ENCODE measurements at regions not wholly inside any gene's neighbourhood (a gene's known extent, or its start where the extent isn't known, plus 50 kb on each side); places are given as distances from the start of the nearest gene placed in this dataset.

DNA sequence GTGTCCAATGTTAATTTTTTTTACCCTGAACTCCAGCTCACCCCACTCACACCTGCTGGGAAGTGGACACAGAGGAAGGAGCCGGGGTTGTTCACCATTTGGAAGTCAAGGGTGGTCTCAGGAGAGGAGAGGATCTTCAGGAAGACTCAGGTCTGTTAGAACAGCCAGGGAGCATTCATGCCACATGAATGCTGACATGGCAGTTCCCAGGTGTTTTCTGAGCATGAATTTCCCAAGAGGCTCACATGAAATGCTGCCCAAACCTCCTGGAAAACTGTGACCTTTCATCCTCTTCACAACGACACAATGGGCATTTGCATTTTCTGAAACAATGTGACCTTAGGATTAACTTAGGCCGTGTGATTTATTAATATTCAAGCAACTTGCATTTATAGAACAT lies 2409.2 kb downstream of the TP53TG3F start:
- H3K9ac ChIP-seq (ENCODE audit: low read depth, low read length), result no peak overlapping the region
- H3K9me3 ChIP-seq (ENCODE audit: insufficient read depth, low read depth, low read length), result peaks cover 100% of the 10 kb centered on the region
- no peak overlapping the region for H3K27ac ChIP-seq (ENCODE audit: low read depth, low read length)
- H3K27me3 ChIP-seq (ENCODE audit: insufficient read depth, low read length), result no peaks in the 10 kb centered on the region
- H3K4me3 ChIP-seq (ENCODE audit: low read length), result no peak overlapping the region
- H3K36me3 ChIP-seq (ENCODE audit: insufficient read depth, low read length), result no peaks in the 10 kb centered on the region
- no peaks in the 10 kb centered on the region for H3K4me1 ChIP-seq (ENCODE audit: insufficient read depth, low read length)
- WGBS, result 71% methylated on average over 2 of the region's 3 CpGs

- Histone ChIP-seq H3K36me3 (ENCODE audit: insufficient read depth, low read length) (no peaks in the 10 kb centered on the region), H3K9ac (ENCODE audit: low read depth, low read length) (no peak overlapping the region), H3K4me3 (ENCODE audit: low read length) (no peak overlapping the region), H3K27me3 (ENCODE audit: insufficient read depth, low read length) (no peaks in the 10 kb centered on the region), H3K27ac (ENCODE audit: low read depth, low read length) (no peak overlapping the region), H3K4me1 (ENCODE audit: insufficient read depth, low read length) (no peaks in the 10 kb centered on the region), H3K9me3 (ENCODE audit: insufficient read depth, low read depth, low read length) (peaks cover 89% of the 10 kb centered on the region)
- WGBS, result 84% methylated on average over 3 of the region's 4 CpGs
These were observed 2414.1 kb downstream of the TP53TG3F start for GRCh38 chr16:35873472-35873871.

DNA sequence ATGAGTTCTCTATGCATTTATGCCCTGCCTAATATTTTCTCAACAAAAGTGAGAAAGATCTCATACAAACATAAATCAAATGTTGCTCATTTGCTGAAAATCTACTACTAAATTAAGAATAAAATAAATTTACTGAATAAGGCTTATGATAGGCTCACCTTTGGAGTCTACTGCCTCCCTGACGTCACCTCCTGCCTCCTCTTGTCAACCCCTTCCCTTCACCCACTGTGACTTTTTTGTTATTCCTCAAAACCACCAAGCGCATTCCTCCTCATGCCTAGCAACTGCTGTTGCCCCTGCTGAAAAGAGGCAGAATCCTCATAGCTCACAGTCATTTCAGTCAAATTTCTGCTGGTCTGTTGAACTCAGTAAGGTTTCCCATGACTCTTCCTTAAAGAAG lies 2422.2 kb downstream of the TP53TG3F start:
- no peaks in the 10 kb centered on the region for H3K27me3 ChIP-seq (ENCODE audit: insufficient read depth, low read length)
- H3K9ac ChIP-seq (ENCODE audit: low read depth, low read length), result no peak overlapping the region
- 70% methylated on average over 2 of the region's 2 CpGs for WGBS
- no peak overlapping the region for H3K27ac ChIP-seq (ENCODE audit: low read depth, low read length)
- no peaks in the 10 kb centered on the region for H3K36me3 ChIP-seq (ENCODE audit: insufficient read depth, low read length)
- H3K9me3 ChIP-seq (ENCODE audit: insufficient read depth, low read depth, low read length), result peaks cover 97% of the 10 kb centered on the region
- H3K4me1 ChIP-seq (ENCODE audit: insufficient read depth, low read length), result no peaks in the 10 kb centered on the region
- H3K4me3 ChIP-seq (ENCODE audit: low read length), result no peak overlapping the region

- Histone ChIP-seq H3K27ac (ENCODE audit: low read depth, low read length) (no peak overlapping the region), H3K36me3 (ENCODE audit: insufficient read depth, low read length) (no peaks in the 10 kb centered on the region), H3K27me3 (ENCODE audit: insufficient read depth, low read length) (no peaks in the 10 kb centered on the region), H3K9me3 (ENCODE audit: insufficient read depth, low read depth, low read length) (peaks cover 98% of the 10 kb centered on the region), H3K9ac (ENCODE audit: low read depth, low read length) (no peak overlapping the region), H3K4me1 (ENCODE audit: insufficient read depth, low read length) (no peaks in the 10 kb centered on the region), H3K4me3 (ENCODE audit: low read length) (no peak overlapping the region)
- WGBS, result 100% methylated on average over 1 of the region's 1 CpG
These were observed 2447.0 kb downstream of the TP53TG3F start for GRCh38 chr16:35906440-35906839.

- H3K4me3 ChIP-seq (ENCODE audit: low read length), result no peak overlapping the region
- H3K9ac ChIP-seq (ENCODE audit: low read depth, low read length), result no peak overlapping the region
- H3K27me3 ChIP-seq (ENCODE audit: insufficient read depth, low read length), result no peaks in the 10 kb centered on the region
- H3K27ac ChIP-seq (ENCODE audit: low read depth, low read length), result no peak overlapping the region
- H3K9me3 ChIP-seq (ENCODE audit: insufficient read depth, low read depth, low read length), result peaks cover 98% of the 10 kb centered on the region
- H3K4me1 ChIP-seq (ENCODE audit: insufficient read depth, low read length), result no peaks in the 10 kb centered on the region
- 86% methylated on average over 7 of the region's 7 CpGs for WGBS
- H3K36me3 ChIP-seq (ENCODE audit: insufficient read depth, low read length), result no peaks in the 10 kb centered on the region
These were observed 2448.7 kb downstream of the TP53TG3F start for GRCh38 chr16:35908152-35908551.

DNA sequence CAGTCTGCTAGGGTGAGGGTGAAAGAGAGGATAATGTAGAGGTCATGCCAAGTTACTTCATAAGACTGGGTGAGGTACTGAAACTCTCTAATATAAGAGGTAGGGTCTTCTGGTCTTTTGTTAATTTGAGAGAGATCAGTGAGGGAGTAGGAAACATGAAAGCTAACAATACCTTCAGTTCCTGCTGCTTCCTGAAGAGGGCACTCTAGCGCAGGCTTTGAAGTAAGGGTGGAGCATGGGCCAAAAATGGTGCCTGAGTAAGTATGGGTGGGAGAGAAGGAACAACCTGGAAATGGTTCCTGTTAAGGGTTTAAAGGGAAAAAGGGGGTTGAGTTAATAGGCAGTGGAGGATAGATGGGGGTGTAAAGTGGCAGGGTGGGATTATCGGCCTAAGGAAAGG lies 2449.5 kb downstream of the TP53TG3F start:
- H3K27ac ChIP-seq (ENCODE audit: low read depth, low read length), result no peak overlapping the region
- no peak overlapping the region for H3K4me3 ChIP-seq (ENCODE audit: low read length)
- whole genome bisulfite sequencing, result 71% methylated on average over 2 of the region's 2 CpGs
- H3K9ac ChIP-seq (ENCODE audit: low read depth, low read length), result no peak overlapping the region
- H3K27me3 ChIP-seq (ENCODE audit: insufficient read depth, low read length), result no peaks in the 10 kb centered on the region
- H3K36me3 ChIP-seq (ENCODE audit: insufficient read depth, low read length), result no peaks in the 10 kb centered on the region
- no peaks in the 10 kb centered on the region for H3K4me1 ChIP-seq (ENCODE audit: insufficient read depth, low read length)
- H3K9me3 ChIP-seq (ENCODE audit: insufficient read depth, low read depth, low read length), result peaks cover 98% of the 10 kb centered on the region

DNA sequence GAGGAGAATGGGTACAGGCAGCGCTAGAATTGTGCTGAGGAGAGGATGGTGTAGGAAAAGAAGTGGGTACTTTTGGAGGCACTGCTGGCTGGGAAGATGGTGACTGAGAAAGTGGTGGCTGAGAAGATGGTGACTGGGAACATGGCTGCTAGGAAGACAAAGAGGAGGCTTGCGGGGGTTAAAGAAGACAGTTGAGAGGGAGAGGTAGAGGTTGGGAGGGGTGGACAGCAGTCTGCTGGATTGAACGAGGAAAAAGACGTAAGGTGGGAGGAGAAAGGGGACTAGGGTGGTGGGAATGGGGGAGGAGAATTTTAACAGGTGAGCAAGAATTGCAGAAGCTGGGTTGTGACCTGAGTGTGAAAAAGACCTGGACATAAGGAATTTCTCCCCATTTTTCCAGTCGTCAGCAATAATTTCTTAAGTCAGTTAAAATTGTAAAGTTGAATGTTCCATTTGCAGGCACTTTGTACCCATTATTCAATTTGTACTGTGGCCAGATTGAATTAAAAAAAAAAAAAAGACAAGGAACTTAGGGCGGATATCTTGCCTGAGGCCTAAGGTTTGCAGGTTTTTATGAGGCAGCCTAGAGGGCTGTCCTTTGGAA lies 2450.0 kb downstream of the TP53TG3F start:
- Histone ChIP-seq H3K9me3 (ENCODE audit: insufficient read depth, low read depth, low read length) (peaks cover 98% of the 10 kb centered on the region), H3K27ac (ENCODE audit: low read depth, low read length) (no peak overlapping the region), H3K9ac (ENCODE audit: low read depth, low read length) (no peak overlapping the region), H3K27me3 (ENCODE audit: insufficient read depth, low read length) (no peaks in the 10 kb centered on the region), H3K4me1 (ENCODE audit: insufficient read depth, low read length) (no peaks in the 10 kb centered on the region), H3K36me3 (ENCODE audit: insufficient read depth, low read length) (no peaks in the 10 kb centered on the region), H3K4me3 (ENCODE audit: low read length) (no peak overlapping the region)
- 89% methylated on average over 5 of the region's 6 CpGs for WGBS

DNA sequence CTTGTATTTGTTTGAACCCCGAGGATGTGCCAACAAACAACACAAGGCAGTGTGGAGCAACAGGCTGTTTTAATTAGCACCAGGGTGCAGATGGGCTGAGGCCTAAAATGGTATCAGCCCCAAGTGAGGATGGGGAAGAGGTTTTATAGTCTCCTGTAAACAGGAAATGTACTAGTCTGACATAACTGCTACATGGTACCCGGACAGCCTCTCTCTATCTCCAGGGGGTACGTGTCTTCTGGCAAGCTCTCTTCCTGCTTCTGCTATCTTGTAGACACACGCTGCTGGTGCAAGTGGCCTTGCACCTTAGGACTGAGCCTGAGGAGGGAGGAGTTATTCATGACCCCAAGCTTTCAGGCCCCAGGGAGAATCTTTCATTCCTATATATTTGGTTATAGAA lies 2451.0 kb downstream of the TP53TG3F start:
- 75% methylated on average over 4 of the region's 4 CpGs for WGBS
- H3K27ac ChIP-seq (ENCODE audit: low read depth, low read length), result no peak overlapping the region
- H3K9me3 ChIP-seq (ENCODE audit: insufficient read depth, low read depth, low read length), result peaks cover 99% of the 10 kb centered on the region
- H3K9ac ChIP-seq (ENCODE audit: low read depth, low read length), result no peak overlapping the region
- no peaks in the 10 kb centered on the region for H3K36me3 ChIP-seq (ENCODE audit: insufficient read depth, low read length)
- no peaks in the 10 kb centered on the region for H3K27me3 ChIP-seq (ENCODE audit: insufficient read depth, low read length)
- no peak overlapping the region for H3K4me3 ChIP-seq (ENCODE audit: low read length)
- H3K4me1 ChIP-seq (ENCODE audit: insufficient read depth, low read length), result no peaks in the 10 kb centered on the region

GRCh38 chr16:35911899-35912298 lies 2452.5 kb downstream of the TP53TG3F start:
- Histone ChIP-seq H3K9ac (ENCODE audit: low read depth, low read length) (no peak overlapping the region), H3K27me3 (ENCODE audit: insufficient read depth, low read length) (no peaks in the 10 kb centered on the region), H3K4me1 (ENCODE audit: insufficient read depth, low read length) (no peaks in the 10 kb centered on the region), H3K4me3 (ENCODE audit: low read length) (no peak overlapping the region), H3K9me3 (ENCODE audit: insufficient read depth, low read depth, low read length) (peaks cover 98% of the 10 kb centered on the region), H3K27ac (ENCODE audit: low read depth, low read length) (no peak overlapping the region), H3K36me3 (ENCODE audit: insufficient read depth, low read length) (no peaks in the 10 kb centered on the region)
- WGBS, result 86% methylated on average over 8 of the region's 8 CpGs

DNA sequence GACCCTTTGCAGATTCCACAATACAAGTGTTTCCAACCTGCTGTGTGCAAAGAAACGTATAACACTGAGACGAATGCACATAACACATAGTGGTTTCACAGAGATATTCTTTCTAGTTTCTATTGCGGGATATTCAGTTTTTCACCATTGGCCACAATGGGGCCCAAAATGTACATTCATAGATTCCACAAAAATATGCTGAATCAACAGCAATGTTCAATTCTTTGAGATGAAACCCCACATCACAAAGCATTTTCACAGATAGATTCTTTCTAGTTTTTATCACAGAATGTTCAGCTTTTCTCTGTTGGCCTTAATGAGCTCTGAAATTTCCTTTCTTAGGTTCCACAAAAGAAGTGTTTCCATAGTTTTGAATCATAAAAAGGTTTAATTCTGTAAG lies 2472.3 kb downstream of the TP53TG3F start:
- no peak overlapping the region for H3K4me3 ChIP-seq (ENCODE audit: low read length)
- WGBS, result 88% methylated on average over 3 of the region's 3 CpGs

More for the DNA sequence above, 2472.3 kb downstream of the TP53TG3F start:
- peaks cover 99% of the 10 kb centered on the region for H3K9me3 ChIP-seq (ENCODE audit: insufficient read depth, low read depth, low read length)
- H3K27me3 ChIP-seq (ENCODE audit: insufficient read depth, low read length), result no peaks in the 10 kb centered on the region
- no peak overlapping the region for H3K27ac ChIP-seq (ENCODE audit: low read depth, low read length)
- H3K36me3 ChIP-seq (ENCODE audit: insufficient read depth, low read length), result no peaks in the 10 kb centered on the region
- no peaks in the 10 kb centered on the region for H3K4me1 ChIP-seq (ENCODE audit: insufficient read depth, low read length)
- no peak overlapping the region for H3K9ac ChIP-seq (ENCODE audit: low read depth, low read length)
